Medulla oblongata (tissue), 1 donor: ENCODE measurements at regions not wholly inside any gene's neighbourhood (a gene's known extent, or its start where the extent isn't known, plus 50 kb on each side); places are given as distances from the start of the nearest gene placed in this dataset.

Source experiments
- DNase-seq: peaks from one replicate; pipeline ENCODE4 v3.0.0-alpha.2; 2015; ENCODE audit errors: extremely low spot score

GRCh38 chr4:128358231-128358912, 70.8 kb upstream of the PGRMC2 start:
- no peak for DNase-seq

- DNase-seq = no peak
These were observed 69.7 kb upstream of the PGRMC2 start for GRCh38 chr4:128357286-128357685.

- DNase-seq = no peak
These were observed 67.7 kb upstream of the PGRMC2 start for GRCh38 chr4:128355305-128355704.

GRCh38 chr4:128354205-128354821, 66.7 kb upstream of the PGRMC2 start:
- DNase-seq = no peak

- DNase-seq = no peak
These were observed 66.2 kb upstream of the PGRMC2 start for GRCh38 chr4:128353791-128354190.

GRCh38 chr4:128351502-128351901, 63.9 kb upstream of the PGRMC2 start:
- DNase-seq = no peak

- no peak for DNase-seq
These were observed 62.9 kb upstream of the PGRMC2 start for GRCh38 chr4:128350449-128351045.

GRCh38 chr4:128349921-128350320, 62.3 kb upstream of the PGRMC2 start:
- DNase-seq = no peak

GRCh38 chr4:128347930-128348660, 60.5 kb upstream of the PGRMC2 start:
- no peak for DNase-seq

- no peak for DNase-seq
These were observed 59.7 kb upstream of the PGRMC2 start for GRCh38 chr4:128347175-128347868.

GRCh38 chr4:128346054-128346716, 58.6 kb upstream of the PGRMC2 start:
- DNase-seq = no peak

- no peak for DNase-seq
These were observed 58.0 kb upstream of the PGRMC2 start for GRCh38 chr4:128345650-128346049.

GRCh38 chr4:128342762-128343161, 55.1 kb upstream of the PGRMC2 start:
- DNase-seq = no peak

- DNase-seq = no peak
These were observed 54.0 kb upstream of the PGRMC2 start for GRCh38 chr4:128341634-128342033.

GRCh38 chr4:128338634-128339355, 51.2 kb upstream of the PGRMC2 start:
- no peak for DNase-seq

- DNase-seq = no peak
These were observed 50.2 kb upstream of the PGRMC2 start for GRCh38 chr4:128337863-128338262.
